ENCODE measurements at regions not wholly inside any gene's neighbourhood (a gene's known extent, or its start where the extent isn't known, plus 50 kb on each side); places are given as distances from the start of the nearest gene placed in this dataset.

DNA sequence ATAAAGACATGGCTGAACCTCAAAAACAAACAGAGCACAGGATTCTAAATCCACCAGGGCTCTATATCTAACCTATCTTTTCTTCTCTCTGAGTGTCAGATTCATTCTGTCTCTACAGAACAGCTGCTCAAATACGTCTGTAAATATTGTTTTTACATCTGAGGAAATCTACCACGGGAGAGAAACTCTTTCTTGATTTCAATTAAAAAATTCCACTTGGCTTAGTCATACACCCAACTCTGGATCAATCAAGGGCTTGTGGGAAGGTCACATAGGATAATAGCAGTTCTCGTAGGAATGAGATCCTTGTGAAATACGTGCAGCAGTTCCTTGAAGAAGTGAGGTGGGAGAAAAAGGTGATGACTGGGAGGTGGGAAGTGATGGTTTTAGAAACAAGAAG, 1355.7 kb upstream of the ADGRL2 start:
- TF ChIP-seq EZH2 (IDR thresholded peaks at IDR 0.05; ENCODE audit: insufficient read depth, poor library complexity, severe bottlenecking) (no peak), EZH2phosphoT487 (IDR thresholded peaks at IDR 0.05; ENCODE audit: insufficient read depth, low read depth) (no peak)

All from GM23248 (cell line).